ENCODE measurements at regions not wholly inside any gene's neighbourhood (a gene's known extent, or its start where the extent isn't known, plus 50 kb on each side); places are given as distances from the start of the nearest gene placed in this dataset.

DNA sequence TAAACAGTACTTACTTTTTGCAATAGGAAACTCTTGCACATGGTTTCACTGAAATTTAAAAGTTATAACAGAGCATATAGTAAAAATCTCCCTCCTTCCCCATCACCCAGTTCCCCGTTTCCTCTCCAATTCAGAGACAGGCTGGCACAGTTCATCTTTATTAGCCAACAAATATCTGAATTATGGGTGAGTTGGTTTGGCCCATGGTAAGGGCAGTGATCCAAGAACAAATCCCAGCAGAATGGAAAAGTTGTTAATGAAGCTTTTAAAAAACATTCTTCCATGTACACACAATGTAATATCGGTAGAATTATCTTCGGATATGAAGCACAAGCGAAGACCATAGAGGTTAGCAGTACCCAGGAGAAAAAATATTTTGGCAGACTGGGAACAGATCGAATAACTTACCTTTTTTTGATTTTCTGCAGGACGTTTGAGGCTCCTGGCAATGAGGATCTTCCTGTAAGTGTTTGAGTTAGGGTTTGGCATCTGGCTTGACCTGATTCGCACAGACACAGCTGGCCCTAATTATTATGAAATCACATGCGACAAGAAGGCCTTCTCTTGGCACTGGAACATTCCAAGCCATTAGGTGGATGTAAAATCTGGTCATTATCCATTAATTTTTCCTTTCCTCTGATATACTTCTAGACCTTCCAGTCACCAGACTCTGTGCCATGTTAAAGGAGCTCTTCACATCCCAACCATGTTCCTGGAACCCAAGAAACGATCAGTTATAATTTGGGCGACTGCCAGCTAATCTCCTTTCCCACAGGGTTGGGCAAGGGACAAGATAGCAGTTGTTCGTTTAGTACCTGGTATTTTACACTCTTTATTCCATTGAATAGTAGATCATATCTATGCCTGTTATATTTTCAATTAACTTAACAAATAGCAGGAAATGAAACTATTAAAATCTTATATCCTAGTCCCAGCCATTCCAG, 139.4 kb upstream of the TSC22D1 start:
- peak overlapping the region; percentile 59; the same call in 1 of the 2 replicates for H3K27ac ChIP-seq (ENCODE audit: low read depth, low read length)
- H3K9ac ChIP-seq (ENCODE audit: low read length), result peak overlapping the region; percentile 38; the same call in 1 of the 2 replicates
- intact Hi-C loops (cut with micrococcal nuclease), result no loop called here

More for the DNA sequence above, 139.4 kb upstream of the TSC22D1 start:
- ATAC-seq (no peak), DNase-seq (ENCODE audit: low read depth, low spot score) (no peak)
- TF ChIP-seq, protein P1, sequence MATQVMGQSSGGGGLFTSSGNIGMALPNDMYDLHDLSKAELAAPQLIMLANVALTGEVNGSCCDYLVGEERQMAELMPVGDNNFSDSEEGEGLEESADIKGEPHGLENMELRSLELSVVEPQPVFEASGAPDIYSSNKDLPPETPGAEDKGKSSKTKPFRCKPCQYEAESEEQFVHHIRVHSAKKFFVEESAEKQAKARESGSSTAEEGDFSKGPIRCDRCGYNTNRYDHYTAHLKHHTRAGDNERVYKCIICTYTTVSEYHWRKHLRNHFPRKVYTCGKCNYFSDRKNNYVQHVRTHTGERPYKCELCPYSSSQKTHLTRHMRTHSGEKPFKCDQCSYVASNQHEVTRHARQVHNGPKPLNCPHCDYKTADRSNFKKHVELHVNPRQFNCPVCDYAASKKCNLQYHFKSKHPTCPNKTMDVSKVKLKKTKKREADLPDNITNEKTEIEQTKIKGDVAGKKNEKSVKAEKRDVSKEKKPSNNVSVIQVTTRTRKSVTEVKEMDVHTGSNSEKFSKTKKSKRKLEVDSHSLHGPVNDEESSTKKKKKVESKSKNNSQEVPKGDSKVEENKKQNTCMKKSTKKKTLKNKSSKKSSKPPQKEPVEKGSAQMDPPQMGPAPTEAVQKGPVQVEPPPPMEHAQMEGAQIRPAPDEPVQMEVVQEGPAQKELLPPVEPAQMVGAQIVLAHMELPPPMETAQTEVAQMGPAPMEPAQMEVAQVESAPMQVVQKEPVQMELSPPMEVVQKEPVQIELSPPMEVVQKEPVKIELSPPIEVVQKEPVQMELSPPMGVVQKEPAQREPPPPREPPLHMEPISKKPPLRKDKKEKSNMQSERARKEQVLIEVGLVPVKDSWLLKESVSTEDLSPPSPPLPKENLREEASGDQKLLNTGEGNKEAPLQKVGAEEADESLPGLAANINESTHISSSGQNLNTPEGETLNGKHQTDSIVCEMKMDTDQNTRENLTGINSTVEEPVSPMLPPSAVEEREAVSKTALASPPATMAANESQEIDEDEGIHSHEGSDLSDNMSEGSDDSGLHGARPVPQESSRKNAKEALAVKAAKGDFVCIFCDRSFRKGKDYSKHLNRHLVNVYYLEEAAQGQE (IDR thresholded peaks at IDR 0.05; ENCODE audit: low read depth), result no peak
- TF ChIP-seq EGR1 (IDR thresholded peaks at IDR 0.05; ENCODE audit: low read depth) (no peak), ZNF274 (IDR thresholded peaks at IDR 0.05; ENCODE audit: low read depth, low read length) (no peak), TCF7L2 (IDR thresholded peaks at IDR 0.05; ENCODE audit: borderline replicate concordance, extremely low read depth, insufficient read depth, insufficient read length) (no peak), POLR2A (IDR thresholded peaks at IDR 0.05; ENCODE audit: borderline replicate concordance, extremely low read depth, insufficient read depth, insufficient read length) (no peak), FOSL1 (IDR thresholded peaks at IDR 0.05; ENCODE audit: low read depth) (no peak), CEBPB (IDR thresholded peaks at IDR 0.05; ENCODE audit: low read depth) (no peak), EZH2phosphoT487 (IDR thresholded peaks at IDR 0.05; ENCODE audit: borderline replicate concordance) (no peak), JUND (IDR thresholded peaks at IDR 0.05) (no peak), ELF1 (IDR thresholded peaks at IDR 0.05; ENCODE audit: borderline replicate concordance, low read depth) (no peak), SIN3A (IDR thresholded peaks at IDR 0.05; ENCODE audit: low read depth) (no peak), YY1 (IDR thresholded peaks at IDR 0.05; ENCODE audit: extremely low read depth, insufficient replicate concordance, low read depth, low read length) (no peak), EZH2 (IDR thresholded peaks at IDR 0.05) (no peak), RAD21 (IDR thresholded peaks at IDR 0.05; ENCODE audit: low read depth) (no peak)
- TF ChIP-seq, protein P2, sequence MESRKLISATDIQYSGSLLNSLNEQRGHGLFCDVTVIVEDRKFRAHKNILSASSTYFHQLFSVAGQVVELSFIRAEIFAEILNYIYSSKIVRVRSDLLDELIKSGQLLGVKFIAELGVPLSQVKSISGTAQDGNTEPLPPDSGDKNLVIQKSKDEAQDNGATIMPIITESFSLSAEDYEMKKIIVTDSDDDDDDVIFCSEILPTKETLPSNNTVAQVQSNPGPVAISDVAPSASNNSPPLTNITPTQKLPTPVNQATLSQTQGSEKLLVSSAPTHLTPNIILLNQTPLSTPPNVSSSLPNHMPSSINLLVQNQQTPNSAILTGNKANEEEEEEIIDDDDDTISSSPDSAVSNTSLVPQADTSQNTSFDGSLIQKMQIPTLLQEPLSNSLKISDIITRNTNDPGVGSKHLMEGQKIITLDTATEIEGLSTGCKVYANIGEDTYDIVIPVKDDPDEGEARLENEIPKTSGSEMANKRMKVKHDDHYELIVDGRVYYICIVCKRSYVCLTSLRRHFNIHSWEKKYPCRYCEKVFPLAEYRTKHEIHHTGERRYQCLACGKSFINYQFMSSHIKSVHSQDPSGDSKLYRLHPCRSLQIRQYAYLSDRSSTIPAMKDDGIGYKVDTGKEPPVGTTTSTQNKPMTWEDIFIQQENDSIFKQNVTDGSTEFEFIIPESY (IDR thresholded peaks at IDR 0.05; ENCODE audit: extremely low read depth, insufficient replicate concordance, low read length), result no peak
- no peaks in the 10 kb centered on the region for H3K36me3 ChIP-seq (ENCODE audit: control insufficient read depth in 1 of 2, insufficient read depth in 2 of 2, low read length in 2 of 2)
- RAD21 ChIA-PET (ENCODE audit: low non-redundant PET in 1 of 2, low total read pairs in 2 of 2, uncharacterized antibody in 2 of 2, unreplicated experiment in 2 of 2), result no interaction called here
- peak overlapping the region; percentile 63 for H2AFZ ChIP-seq (ENCODE audit: low read depth, low read length, poor library complexity, severe bottlenecking)
- BruUV-seq (replicated peaks), result no TSS peak
- no peaks in the 10 kb centered on the region for H4K20me1 ChIP-seq (ENCODE audit: insufficient read depth)
- peaks cover 28 to 57% of the 10 kb centered on the region in 2 experiments for H3K4me1 ChIP-seq (ENCODE audit: control insufficient read depth in 1 of 2, insufficient read depth in 2 of 2, low read length in 2 of 2)
- H3K9me3 ChIP-seq (ENCODE audit: control insufficient read depth in 1 of 2, insufficient read depth in 1 of 2, low read depth in 1 of 2, low read length in 2 of 2), result no peaks in the 10 kb centered on the region
- H3K4me3 ChIP-seq (replicated peaks in 1 of 2; ENCODE audit: low read depth in 1 of 2, low read length in 2 of 2), result no peak overlapping the region
- H3K9me2 ChIP-seq (ENCODE audit: insufficient read depth), result no peaks in the 10 kb centered on the region
- H3K79me2 ChIP-seq (ENCODE audit: insufficient read depth, low read length), result no peaks in the 10 kb centered on the region
- POLR2A ChIA-PET, result interaction anchor here (1.9 to 2.0 kb wide), 2 partner anchors 23 to 100 kb away, joined by 7 to 15 read pairs; no protein-coding TSS in a partner anchor
- CTCF ChIA-PET, result no interaction called here
- no peaks in the 10 kb centered on the region for H3K27me3 ChIP-seq (ENCODE audit: insufficient read depth, low read length)
- H3K4me2 ChIP-seq (ENCODE audit: low read length), result peak overlapping the region; percentile 60

Measured in HCT116 (cell line).